Inflammatory macrophage treated with lipopolysaccharide for 4 hours (primary cell): ENCODE measurements at regions not wholly inside any gene's neighbourhood (a gene's known extent, or its start where the extent isn't known, plus 50 kb on each side); places are given as distances from the start of the nearest gene placed in this dataset.

Experiments
- DNase-seq: peaks from one replicate; pipeline ENCODE4 v3.0.0-alpha.2; 2020

DNA sequence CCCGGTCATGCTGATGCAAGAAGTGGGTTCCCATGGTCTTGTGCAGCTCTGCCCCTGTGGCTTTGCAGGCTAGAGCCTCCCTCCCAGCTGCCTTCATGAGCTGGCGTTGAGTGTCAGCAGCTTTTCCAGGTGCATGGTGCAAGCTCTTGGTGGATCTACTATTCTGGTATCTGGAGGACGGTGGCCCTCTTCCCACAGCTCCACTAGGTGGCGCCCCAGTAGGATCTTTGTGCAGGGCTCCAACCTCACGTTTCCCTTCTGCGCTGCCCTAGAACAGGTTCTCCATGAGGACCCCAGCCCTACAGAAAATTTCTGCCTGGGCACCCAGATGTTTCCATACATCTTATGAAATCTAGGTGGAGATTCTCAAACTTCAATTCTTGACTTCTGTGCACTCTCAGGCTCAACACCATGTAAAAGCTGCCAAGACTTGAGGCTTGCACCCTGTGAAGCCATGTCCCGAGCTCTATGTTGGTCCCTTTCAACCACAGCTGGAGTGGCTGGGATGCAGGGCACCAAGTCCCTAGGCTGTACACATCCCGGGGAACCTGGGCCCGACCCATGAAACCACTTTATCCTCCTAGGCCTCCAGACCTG, 238.4 kb upstream of the MDFIC2 start:
- DNase-seq: peak; percentile 52

DNA sequence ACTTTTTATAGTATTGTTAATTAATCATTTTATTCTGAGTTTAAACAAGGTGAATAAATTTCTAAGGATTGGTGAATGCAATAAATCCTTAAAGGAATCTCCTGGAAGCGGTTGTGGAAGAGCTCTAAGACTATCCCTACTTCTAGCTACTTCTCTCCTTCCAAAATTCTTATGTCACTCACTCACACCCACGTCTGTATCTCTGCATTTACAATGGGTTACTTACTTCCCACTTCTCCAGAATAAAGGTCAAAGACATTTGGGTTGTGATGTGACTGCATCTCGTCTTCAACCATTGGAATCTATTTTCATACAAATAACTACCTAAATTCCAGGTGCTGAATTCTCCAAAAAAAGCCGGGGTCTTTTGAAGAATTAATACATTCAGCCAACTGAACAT, 234.2 kb upstream of the MDFIC2 start:
- peak; percentile 6 for DNase-seq

DNA sequence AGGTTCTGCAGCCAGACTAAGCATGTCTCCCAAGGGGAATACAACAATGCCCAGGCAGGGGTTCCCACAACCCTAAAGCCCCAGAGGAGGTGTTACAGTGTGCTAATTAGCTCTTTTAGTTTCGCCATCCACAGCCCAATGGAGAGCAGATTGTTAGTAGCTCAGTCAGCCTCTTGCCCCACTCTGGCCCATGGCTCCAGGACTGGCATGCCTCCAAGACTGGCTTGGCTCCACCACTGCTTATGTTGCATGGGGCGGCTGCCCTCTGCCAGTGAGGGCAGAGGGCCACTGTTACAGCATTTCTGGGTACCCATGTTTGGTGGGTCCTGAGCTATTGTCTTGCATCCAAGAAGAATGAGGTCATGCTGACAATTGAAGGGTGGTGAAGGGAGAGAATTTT, 231.1 kb upstream of the MDFIC2 start:
- no peak for DNase-seq

DNA sequence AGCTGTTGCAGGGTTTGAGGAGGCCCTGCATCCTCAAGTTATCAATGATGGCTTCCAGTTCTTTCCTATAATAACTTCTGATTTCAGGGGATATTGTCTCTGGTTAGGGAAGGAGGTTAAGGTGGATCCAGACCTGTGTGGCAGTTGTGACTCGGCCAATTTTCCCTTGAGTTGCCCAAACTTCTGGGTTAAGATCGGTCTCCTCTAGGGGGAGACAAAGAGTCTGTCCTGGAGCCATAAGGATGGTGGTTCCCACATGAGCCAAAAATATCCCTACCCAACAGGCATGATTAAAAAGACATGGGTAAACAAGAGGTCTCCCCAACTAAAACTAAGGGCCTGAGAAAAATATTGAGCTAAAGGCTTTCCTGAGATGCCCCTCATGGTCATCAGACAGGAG, 227.5 kb upstream of the MDFIC2 start:
- DNase-seq: no peak

DNA sequence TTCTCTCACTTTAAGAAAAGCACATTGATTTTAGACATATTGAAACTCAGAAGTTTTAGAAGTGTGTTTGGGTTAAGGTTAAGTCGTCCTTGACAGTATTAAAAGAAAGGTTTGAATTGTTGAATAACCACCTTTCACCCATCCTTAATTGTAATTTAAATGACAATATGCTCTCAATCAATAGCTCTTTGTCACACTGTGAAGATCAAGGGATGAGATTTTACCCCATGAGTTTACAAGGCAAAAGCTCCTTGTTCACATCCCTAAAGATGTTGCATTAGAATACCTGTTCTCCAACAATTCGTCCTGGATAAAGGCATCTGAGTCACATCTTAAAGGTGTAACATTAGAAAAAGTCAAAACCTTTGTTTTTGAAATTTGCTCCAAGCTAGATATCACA, 220.4 kb upstream of the MDFIC2 start:
- DNase-seq: no peak

DNA sequence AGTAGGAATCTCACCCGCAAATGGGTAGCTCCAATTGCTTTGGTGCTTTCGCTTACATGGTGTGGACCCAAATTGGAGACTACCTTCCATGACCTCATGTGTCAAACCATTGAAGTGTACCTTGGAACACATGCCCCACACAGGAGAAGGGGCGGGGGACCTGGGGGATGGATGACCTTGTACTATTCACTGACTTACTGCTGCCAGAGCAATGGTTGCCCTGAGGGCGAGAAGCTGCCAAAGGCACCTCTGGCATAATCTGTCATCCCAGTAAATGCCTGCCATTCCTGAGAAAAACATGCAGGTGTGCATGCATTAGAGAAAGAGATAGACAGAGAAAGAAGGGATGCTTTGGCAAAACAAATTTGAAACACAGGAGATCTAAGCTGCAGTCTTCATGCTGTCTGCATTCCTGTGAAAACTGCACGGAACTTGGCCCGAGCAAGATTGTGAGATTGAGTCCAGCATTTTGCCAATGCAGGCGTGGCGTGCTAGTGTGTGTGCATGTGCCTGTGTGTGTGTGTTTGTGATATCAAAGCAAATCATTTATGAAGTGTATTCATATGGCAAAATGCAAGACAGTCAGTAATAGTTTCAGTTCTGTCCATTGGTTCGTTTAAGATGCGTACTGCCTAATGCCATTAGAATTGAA, 219.5 kb upstream of the MDFIC2 start:
- DNase-seq: no peak

DNA sequence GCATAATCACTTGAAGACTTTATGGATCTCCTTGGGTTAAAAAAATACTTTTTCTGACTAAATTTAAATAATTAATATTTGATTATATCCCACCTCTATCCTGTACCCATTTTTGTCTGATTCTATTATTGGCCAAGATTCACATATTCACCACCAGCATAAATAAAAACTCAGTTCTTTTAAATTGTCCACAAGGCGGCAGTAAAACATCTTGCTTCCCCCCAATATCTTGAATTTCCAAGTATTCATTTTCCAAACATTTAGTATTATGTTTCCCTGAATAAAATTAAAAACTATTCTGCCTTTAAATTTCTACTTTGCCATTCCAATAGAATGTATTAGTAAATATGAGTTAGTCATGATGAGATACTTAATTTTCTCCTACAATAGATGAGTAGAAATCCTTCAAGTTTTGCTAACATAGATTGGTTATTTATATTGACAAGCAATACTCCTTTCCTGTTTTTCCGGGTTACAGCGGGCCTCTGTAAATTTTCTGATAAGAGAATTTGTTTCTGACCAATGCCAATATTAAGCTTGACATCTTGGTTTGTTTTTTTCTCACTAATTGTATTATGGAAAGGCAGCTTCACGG, 218.7 kb upstream of the MDFIC2 start:
- no peak for DNase-seq

DNA sequence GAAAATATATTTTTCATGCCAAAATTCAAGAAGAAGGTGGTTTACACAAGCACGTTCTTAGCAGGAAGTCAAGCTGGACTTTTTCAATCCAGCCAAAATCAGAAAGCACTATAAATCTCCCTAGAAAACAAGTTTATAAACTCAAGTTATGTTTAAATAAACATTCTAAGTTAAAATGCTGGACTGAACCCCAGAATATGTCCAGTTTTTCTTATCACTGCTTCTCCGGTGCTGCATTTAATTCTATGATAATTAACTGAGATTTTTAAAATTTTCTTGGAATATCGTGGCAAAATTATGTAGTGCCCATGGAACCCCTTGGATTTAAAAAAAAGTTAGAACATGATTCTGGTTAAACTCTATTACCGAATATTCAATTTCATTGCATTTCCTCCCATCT, 218.2 kb upstream of the MDFIC2 start:
- DNase-seq: no peak

DNA sequence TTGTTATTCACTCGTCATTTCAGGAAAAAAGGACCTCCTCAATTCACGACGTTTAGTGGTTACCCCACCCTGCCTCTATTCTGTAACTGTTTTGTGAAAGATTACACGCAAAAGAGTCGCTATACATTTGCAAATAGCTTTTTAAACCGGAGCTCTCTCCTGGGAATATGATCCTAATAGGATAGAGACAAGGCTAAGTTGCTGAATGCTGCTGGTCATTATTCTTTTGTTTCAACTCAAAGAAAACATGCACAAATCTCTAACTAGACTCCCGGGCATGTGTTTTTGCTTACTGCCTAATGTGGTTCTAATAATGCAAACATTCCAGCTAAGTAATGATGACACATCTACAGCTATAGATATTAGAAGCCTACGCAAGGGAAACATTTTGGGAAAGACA, 214.6 kb upstream of the MDFIC2 start:
- DNase-seq: no peak

DNA sequence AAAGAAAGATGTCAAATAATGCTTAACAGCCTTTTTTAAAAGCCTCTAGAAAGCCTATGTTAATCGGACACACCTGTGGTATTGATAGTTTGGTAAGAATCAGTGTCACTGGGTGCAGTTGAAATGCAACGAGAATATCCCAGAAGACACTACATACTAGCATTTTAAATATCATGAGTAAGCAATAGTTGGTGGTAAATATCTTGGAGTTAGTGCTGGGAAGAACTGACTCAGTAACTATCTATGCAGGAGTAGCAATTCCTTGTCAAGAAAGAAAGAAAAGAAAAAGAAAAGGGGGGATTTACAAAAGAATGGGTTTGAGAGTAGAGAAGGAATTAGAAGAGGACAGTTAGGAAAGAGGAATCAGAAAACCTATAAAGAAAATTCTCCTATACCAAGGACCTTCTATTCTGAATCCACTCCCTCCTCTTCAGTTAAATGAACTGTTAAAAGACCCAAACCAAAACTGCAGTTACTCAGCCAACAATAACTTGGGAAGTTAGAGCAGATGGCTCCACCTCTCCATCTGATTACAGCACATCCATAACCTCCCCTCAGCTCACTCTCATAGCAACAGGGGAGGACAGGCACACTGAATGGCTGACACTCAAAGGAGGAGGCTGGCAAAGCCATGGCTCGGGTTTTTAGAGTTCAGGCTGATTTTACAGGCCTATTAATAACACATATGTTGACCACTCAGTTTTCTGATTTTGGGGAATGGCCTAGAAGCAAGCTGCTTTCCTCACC, 207.6 kb upstream of the MDFIC2 start:
- no peak for DNase-seq

DNA sequence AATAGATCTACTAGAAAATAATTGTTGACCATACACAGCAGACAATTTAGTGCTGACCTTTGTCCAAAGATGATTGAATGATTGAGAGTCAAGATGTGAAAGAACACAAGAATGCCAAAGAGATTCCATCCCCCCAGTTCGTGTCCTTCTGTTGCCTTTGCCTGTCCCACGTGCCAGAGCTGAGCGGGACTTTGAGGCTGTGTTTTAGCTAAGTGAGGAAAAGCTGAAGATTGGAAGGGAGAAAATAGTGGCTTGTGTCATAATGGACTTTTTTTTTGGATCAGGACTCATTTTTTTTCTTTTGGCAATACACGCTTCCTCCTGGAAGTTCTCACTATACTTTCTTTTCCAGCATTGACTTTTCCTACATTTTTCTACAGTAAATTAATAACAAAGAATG, 206.6 kb upstream of the MDFIC2 start:
- no peak for DNase-seq

DNA sequence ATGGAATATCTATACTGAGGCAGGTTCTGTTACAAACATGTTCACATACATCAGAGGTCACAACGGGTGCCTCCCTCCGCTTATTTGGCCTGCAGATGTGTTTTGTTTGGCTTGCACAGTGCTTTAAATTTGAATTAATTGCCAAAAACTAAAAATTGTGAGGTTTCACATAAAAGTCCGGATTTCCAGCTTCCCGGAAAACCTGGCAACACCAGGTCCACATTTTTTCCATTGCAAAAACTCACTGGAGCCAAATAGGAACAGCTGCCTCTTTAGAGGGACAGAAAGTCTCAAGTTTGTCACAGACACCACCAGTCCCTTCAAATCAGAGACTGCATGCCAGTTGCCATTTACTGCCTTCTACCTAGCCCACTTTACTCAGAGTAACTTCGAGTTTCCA, 205.9 kb upstream of the MDFIC2 start:
- DNase-seq: no peak

DNA sequence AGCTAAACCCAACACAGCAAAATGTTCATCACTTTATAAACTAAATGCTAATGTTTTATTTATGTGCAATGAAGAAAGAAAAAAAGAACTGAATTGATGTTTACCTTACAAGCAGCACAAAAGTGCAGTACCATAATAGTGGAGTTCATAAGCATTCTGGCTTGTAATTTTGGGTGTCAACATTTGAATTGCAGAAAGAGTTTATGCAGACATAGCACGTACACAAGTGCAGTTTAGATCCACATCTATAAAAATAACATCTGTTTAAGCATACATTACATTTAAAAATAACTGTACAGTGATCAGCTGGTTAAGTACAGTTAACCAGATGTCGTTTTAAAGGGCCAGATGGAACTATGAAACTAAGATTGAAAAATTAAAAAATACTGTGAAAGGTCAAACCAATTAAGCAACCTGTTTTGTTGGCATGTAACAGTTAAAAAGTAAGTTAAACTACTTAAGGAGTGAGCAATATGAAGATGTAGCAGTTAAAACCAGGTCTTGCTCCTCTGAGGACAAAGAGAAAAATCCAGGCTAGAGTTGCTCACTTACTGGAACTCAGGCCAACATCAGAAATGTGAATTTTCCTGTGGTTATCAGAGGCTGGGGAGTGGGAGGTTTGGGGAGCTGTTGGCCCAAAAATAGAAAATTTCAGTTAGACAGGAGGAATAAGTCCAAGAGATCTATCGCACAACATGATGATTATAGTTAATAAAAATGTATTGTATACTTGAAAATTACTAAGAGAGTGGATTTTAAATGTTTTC, 204.9 kb upstream of the MDFIC2 start:
- no peak for DNase-seq

DNA sequence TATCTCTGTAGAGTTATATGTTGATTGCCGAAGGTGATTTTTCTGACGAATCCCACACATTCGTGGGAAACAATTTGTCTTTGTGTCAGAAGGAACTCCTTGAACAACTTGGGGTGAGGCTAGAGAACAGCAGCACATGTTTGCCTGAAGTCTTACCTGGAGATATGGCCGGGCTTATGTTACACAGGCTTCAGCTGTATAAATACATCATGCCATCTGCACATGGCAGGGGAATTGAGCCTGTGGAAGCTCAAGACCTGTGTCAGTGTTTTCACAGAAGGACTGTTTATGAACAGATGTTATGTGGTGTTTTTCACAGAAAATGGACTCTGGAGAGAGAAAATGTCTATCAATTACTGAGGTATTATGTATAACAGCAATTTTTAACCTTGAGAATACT, 203.6 kb upstream of the MDFIC2 start:
- DNase-seq: no peak

DNA sequence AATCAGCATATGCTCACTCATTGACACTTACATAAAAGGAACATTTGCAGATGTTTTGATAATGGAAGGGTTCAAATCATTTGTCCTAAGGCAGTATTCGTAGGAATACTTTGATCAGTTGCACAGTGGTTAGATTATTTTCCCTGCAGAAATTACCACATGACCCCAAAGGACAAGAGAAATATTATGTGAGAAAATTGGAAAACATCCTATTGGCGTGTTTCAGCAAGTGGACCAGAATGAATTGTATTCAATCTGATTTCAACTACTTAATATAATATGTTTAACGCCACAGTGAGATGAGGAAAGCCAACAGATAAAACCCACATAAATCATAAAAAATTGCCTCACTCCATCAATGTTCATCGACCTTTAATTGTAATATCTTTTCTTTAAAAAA, 195.0 kb upstream of the MDFIC2 start:
- DNase-seq: no peak

DNA sequence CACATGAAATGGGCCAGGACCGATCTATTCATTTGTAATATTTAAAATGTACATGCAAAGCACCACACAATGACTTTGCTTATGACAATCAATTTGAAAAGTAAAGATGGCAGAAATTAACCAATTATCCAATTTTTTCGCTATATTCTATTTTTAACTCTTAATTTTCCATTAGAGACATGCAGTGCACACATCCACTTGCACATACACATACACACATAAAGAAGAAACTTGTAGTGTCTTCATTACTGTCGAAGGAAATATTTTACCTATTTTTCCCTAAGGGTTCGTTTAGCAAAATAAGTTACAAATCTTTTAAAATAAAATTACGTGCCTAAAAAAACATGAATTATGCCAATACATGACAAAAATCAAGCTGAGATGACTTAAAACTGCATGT, 194.3 kb upstream of the MDFIC2 start:
- DNase-seq: no peak

DNA sequence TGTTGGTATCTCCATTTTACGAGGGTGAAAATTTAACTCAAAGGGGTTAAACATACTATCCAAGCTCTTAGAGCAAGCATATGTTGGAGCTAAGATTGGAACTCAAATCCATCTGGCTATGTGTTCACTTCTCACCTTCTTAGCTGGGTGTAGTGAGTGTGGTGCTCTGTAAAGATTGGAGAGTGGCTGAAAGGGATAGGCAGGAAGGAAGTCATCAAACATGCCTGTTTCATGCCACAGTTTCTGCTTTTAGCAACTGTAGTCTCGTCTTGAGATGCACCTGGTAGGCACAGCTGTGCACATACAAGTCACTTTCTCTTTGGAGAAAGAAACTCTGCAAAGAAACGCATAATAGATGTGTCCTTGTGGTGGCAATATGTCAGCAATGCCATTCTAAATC, 189.1 kb upstream of the MDFIC2 start:
- no peak for DNase-seq

DNA sequence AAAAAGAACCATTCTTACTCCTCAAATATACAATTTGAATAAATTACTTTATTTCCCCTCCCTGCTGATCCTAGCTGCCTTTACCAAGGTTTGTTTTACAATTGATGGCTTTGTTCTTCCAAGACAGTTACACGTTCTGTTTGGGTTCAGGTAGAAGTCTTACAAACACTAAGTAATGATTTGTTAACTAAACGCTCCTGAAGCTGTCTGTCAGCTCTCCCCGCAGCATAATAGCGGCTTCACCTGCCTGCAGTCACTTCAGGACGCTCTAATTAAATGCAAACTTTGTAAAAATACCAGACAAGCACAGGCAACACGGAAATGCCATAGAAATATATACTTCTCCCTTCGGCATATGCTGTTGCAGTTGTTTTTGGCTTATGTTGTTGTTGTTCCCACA, 176.4 kb upstream of the MDFIC2 start:
- no peak for DNase-seq

DNA sequence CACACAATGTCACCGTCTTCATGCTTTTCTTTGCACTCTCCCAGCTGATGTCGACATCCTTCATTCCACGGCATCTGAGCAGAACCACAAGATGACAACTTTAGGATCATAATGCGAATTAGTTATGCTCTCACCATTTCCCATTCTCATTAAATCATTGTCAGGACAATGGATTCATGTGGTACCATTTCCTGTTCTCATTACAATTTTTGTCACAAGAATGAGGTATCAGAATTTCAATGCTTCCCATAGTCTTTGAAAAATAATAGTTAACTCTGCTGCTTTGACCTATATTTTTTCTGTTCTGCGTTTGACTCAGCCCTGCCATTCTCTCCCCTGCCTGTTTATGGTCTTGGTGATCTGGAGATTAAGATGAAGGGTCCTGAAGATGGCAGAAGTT, 175.7 kb upstream of the MDFIC2 start:
- no peak for DNase-seq

DNA sequence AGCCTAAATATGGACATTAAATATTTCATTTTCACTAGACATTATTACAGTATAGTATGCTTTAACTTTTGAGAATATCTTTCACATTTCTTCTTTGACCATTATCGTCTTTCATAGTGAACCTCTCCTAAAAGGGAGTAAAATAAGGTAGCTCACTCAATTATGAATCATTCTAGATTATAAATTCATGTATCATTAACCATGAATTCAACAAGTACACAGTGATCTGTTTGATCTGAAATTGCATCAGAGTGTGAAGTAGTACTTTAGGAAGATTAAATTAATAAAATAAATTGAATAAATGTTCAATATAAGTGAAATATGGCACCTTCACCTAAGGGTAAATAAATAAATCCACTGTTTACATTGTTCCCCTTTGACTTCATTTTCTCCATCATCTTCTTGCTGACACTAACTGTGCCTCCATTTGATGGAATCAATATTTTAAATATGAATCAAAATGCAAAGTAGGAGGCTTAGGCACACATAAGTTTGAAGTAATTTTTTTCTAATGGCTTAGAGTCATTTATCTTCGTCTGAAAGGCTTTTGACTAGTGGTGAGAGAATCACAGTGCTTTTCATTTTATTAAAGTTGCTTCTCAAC, 174.1 kb upstream of the MDFIC2 start:
- DNase-seq: no peak

DNA sequence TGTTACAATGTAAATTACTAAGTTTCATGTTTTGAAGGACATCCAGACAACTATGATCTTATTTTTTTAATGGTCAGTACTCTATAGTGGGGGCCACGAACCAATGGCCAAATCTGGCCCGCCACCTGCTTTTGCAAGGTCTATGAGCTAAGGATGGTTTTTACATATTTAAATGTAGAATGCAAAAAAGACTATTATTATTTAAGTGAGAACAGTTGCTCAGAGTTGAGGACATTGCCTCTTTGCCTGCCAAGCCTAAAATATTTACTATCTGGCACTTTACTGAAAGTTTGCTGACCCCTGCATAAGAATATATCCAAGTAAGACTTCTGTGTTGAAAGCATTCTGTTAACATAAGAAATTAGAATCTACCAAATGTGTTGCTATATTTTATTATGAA, 163.7 kb upstream of the MDFIC2 start:
- no peak for DNase-seq

DNA sequence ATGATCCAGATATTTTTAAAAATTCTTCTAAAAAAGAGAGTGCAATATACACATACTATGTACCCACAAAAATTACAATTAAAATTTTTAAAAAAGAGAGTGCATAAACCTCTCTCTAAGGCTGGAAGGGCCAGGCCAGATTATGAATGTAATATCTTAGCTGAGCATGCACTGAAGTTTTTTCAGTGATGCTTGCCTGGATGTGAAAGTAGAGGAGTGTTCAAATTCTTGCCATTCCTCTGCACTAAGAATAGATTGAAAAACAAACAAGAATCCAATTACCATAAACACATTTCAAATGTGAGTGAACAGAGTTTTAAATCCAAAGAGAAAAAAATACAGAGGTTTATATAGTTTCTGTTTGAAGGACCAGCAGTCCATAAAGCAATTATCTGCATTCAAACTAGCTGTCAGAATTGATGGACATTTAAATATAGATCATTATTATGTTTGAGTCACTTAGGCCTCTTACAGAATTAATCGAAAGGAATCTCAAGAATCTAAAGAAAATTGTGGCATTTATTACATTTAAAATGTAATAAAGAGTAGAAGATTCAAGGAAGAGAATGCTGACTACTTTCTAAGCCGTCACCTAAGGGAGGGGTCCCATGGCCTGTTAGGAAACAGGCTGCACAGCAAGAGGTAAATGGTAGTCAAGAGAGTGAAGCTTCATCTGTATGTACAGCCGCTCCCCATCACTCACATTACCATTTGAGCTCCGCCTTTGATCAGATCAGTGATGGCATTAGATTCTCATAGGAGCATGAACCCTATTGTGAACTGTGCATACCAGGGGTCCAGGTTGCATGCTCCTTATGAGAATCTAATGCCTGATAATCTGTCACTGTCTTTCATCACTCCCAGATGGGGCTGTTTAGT, 159.3 kb upstream of the MDFIC2 start:
- DNase-seq: no peak
